ENCODE measurements at regions not wholly inside any gene's neighbourhood (a gene's known extent, or its start where the extent isn't known, plus 50 kb on each side); places are given as distances from the start of the nearest gene placed in this dataset.

DNA sequence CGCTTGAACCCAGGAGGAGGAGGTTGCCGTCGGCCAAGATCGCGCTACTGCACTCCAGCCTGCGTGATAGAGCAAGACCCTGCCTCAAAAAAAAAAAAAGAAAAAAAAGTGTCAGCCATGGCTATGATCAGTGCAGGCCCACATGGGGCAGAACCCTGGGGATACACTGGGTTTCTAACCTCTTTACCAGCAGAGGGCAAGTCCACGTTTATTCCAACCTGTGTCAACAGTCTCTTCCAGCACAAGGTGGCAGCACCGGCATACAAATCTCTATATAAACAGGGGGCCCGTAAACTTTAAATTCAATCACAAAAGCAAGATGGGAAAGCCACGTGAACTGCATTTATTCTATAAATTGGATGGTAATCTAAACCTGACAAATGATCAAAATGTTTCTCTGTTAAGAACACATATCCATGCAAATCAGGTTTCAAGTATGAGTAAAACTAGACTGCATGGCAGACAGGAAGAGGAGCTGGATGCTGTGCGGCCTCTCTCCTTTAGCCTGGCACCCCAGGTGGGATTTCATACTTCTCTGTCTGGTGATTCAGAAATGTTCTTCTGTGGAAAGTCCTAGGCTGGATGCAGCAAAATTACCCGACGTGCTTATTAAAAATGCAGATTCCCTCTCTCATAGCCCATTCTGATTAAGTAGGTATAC, 60.0 kb upstream of the STEAP1B start:
- TF ChIP-seq POLR2A (IDR thresholded peaks at IDR 0.05): no peak
- TF ChIP-seq, protein P1, sequence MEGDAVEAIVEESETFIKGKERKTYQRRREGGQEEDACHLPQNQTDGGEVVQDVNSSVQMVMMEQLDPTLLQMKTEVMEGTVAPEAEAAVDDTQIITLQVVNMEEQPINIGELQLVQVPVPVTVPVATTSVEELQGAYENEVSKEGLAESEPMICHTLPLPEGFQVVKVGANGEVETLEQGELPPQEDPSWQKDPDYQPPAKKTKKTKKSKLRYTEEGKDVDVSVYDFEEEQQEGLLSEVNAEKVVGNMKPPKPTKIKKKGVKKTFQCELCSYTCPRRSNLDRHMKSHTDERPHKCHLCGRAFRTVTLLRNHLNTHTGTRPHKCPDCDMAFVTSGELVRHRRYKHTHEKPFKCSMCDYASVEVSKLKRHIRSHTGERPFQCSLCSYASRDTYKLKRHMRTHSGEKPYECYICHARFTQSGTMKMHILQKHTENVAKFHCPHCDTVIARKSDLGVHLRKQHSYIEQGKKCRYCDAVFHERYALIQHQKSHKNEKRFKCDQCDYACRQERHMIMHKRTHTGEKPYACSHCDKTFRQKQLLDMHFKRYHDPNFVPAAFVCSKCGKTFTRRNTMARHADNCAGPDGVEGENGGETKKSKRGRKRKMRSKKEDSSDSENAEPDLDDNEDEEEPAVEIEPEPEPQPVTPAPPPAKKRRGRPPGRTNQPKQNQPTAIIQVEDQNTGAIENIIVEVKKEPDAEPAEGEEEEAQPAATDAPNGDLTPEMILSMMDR (IDR thresholded peaks at IDR 0.05): peak; percentile 78 to 99 (median 92)

Data from adrenal gland (tissue), 5 donors.